ENCODE measurements at regions not wholly inside any gene's neighbourhood (a gene's known extent, or its start where the extent isn't known, plus 50 kb on each side); places are given as distances from the start of the nearest gene placed in this dataset.
A peak's percentile ranks its signal among the peaks of the same experiment; 100 is the strongest.

- DNase-seq (no peak), ATAC-seq (peak; percentile 76 to 97 (median 89))
- intact Hi-C loops (cut with DNase I) = no loop called here
- H3K36me3 ChIP-seq (ENCODE audit: insufficient read depth in 1 of 2, low read depth in 1 of 2) = no peaks in the 10 kb centered on the region
- no peaks in the 10 kb centered on the region for H3K27me3 ChIP-seq (ENCODE audit: insufficient read depth in 3 of 3, low read length in 2 of 3)
- TF ChIP-seq, protein P1, sequence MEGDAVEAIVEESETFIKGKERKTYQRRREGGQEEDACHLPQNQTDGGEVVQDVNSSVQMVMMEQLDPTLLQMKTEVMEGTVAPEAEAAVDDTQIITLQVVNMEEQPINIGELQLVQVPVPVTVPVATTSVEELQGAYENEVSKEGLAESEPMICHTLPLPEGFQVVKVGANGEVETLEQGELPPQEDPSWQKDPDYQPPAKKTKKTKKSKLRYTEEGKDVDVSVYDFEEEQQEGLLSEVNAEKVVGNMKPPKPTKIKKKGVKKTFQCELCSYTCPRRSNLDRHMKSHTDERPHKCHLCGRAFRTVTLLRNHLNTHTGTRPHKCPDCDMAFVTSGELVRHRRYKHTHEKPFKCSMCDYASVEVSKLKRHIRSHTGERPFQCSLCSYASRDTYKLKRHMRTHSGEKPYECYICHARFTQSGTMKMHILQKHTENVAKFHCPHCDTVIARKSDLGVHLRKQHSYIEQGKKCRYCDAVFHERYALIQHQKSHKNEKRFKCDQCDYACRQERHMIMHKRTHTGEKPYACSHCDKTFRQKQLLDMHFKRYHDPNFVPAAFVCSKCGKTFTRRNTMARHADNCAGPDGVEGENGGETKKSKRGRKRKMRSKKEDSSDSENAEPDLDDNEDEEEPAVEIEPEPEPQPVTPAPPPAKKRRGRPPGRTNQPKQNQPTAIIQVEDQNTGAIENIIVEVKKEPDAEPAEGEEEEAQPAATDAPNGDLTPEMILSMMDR (IDR thresholded peaks at IDR 0.05) = no peak
- H3K27ac ChIP-seq = peak overlapping the region; percentile 59
- no peaks in the 10 kb centered on the region for H3K9me3 ChIP-seq
- H3K4me1 ChIP-seq = peaks cover 14% of the 10 kb centered on the region
- no peak overlapping the region for H3K4me3 ChIP-seq
- WGBS, 3 donors = 5 to 13% (median 10%) methylated on average over 5 of the region's 5 CpGs
Measured at GRCh38 chr2:37523814-37524362, 147.6 kb downstream of the CDC42EP3 start.

DNA sequence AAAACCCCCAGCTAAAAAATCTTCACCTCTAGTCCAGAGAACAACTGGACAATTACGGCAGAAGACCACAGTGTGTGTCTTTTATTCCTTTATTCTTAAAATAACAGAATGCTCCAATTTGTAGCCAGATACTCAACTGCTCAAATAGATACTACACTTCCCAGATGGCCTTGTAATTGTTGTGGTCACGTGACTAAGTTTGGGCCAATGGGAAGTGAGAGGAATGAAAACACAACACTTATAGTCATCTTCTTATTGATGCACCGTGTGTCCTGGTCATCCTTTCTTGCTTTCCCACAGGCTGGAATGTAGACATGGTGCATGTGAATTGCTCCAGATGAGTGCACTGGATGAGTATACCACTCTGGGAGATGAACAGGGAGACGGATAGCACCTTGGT is 145.1 kb downstream of the CDC42EP3 start:
- 64 to 69% (median 66%) methylated on average over 4 of the region's 4 CpGs for WGBS, 3 donors
- intact Hi-C loops (cut with DNase I) = no loop called here
- TF ChIP-seq, protein P1 (IDR thresholded peaks at IDR 0.05) = no peak
- H3K4me1 ChIP-seq = peaks cover 14% of the 10 kb centered on the region
- DNase-seq (no peak), ATAC-seq (no peak)
- no peaks in the 10 kb centered on the region for H3K9me3 ChIP-seq
- no peaks in the 10 kb centered on the region for H3K36me3 ChIP-seq (ENCODE audit: insufficient read depth in 1 of 2, low read depth in 1 of 2)
- H3K27ac ChIP-seq = no peak overlapping the region
- H3K27me3 ChIP-seq (ENCODE audit: insufficient read depth in 3 of 3, low read length in 2 of 3) = no peaks in the 10 kb centered on the region
- no peak overlapping the region for H3K4me3 ChIP-seq

DNA sequence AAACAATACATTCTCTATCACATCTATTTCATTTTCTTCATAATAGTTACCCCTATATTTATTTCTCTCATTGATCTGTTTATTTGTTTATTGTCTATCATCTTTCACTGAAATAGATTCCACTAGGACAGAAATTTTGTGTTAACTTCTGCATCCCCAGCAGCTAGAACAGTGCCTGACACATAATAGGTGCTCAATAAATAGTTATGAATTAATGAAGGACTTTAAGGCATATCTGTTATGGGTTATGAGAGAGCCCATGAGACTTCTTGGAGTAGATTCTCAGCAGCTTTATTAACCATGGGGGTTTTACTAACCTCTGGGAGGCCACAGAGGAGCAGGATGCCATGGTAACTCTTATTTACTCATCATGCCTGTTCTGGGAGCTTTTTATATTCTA is 144.6 kb downstream of the CDC42EP3 start:
- DNase-seq (no peak), ATAC-seq (no peak)
- no peak overlapping the region for H3K4me3 ChIP-seq
- H3K9me3 ChIP-seq = no peaks in the 10 kb centered on the region
- intact Hi-C loops (cut with DNase I) = no loop called here
- no peaks in the 10 kb centered on the region for H3K27me3 ChIP-seq (ENCODE audit: insufficient read depth in 3 of 3, low read length in 2 of 3)
- peaks cover 14% of the 10 kb centered on the region for H3K4me1 ChIP-seq
- H3K36me3 ChIP-seq (ENCODE audit: insufficient read depth in 1 of 2, low read depth in 1 of 2) = no peaks in the 10 kb centered on the region
- TF ChIP-seq, protein P1 (IDR thresholded peaks at IDR 0.05) = no peak
- no peak overlapping the region for H3K27ac ChIP-seq

DNA sequence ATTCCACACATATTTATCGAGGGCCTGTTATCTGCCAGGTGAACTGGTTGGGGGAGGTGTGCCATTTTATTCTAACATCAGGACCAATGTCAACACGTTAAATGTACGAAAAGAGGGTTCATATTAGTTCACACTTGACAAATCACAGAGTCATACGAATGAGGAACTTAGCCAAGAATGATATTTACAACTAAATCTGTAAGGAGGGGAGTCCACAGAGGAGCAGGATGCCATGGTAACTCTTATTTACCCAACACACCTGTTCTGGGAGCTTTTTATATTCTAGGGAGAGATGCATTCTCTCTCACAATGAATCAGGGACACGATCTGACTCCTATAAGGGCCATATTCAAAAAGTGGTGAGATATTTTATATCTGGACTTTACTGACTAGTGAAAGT is 144.1 kb downstream of the CDC42EP3 start:
- no peaks in the 10 kb centered on the region for H3K36me3 ChIP-seq (ENCODE audit: insufficient read depth in 1 of 2, low read depth in 1 of 2)
- DNase-seq (no peak), ATAC-seq (no peak)
- intact Hi-C loops (cut with DNase I) = no loop called here
- no peaks in the 10 kb centered on the region for H3K9me3 ChIP-seq
- no peak overlapping the region for H3K4me3 ChIP-seq
- H3K4me1 ChIP-seq = peaks cover 14% of the 10 kb centered on the region
- WGBS, 3 donors = 83 to 85% (median 85%) methylated on average over 5 of the region's 5 CpGs
- no peaks in the 10 kb centered on the region for H3K27me3 ChIP-seq (ENCODE audit: insufficient read depth in 3 of 3, low read length in 2 of 3)
- H3K27ac ChIP-seq = no peak overlapping the region
- TF ChIP-seq, protein P1 (IDR thresholded peaks at IDR 0.05) = no peak

DNA sequence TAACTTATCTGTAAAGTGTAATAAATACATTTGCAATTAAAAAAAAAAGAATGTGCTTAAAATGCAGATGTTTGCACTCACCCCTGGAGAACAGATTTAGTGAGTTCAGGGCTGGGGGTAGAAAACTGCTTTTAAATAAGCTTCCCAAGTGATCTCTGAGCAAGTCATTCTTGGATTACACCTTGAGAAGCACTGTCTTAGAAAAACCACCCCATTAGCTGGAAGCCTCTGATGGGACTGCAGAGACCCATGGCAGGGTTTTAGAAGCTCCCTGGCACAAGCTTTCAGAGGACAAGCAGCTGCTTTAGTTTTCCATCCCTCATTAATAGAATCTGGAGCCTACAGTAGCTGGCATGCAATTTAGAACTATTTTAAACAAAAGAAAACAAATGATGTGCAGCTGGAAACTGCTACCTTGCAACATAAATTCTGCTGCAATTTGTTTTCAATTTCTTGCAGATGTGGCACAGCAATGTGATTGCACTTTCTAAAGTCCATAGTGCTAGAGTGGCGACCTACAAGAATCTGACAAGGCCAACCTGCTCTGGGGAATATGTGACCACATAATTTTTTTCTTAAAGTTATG is 141.5 kb downstream of the CDC42EP3 start:
- no peak for ATAC-seq

More for the DNA sequence above, 141.5 kb downstream of the CDC42EP3 start:
- Histone ChIP-seq H3K9me3 (no peaks in the 10 kb centered on the region), H3K27me3 (ENCODE audit: insufficient read depth in 3 of 3, low read length in 2 of 3) (no peaks in the 10 kb centered on the region), H3K36me3 (ENCODE audit: insufficient read depth in 1 of 2, low read depth in 1 of 2) (no peaks in the 10 kb centered on the region), H3K4me3 (no peak overlapping the region), H3K4me1 (no peaks in the 10 kb centered on the region), H3K27ac (no peak overlapping the region)
- no peak for DNase-seq
- 83 to 89% (median 88%) methylated on average over 1 of the region's 1 CpG for WGBS, 3 donors
- TF ChIP-seq, protein P1 (IDR thresholded peaks at IDR 0.05) = no peak
- intact Hi-C loops (cut with DNase I) = loop anchor here in 1 of 2 donors (10.0 kb wide), 1 partner anchor 115 kb away; no protein-coding TSS in a partner anchor

Measured in psoas muscle (tissue), 7 donors.